Gastroesophageal sphincter (tissue), 4 donors: ENCODE measurements at regions not wholly inside any gene's neighbourhood (a gene's known extent, or its start where the extent isn't known, plus 50 kb on each side); places are given as distances from the start of the nearest gene placed in this dataset.

ENCODE experiments used
- ATAC-seq: fragments of 150-250 bp; one replicate; pipeline ENCODE4 v1.9.1; 2016; ENCODE audit warnings: mild to moderate bottlenecking, moderate library complexity
- H3K27ac ChIP-seq, 4 donors: fragments of 200-600 bp; sonication (generic) in 3 of 4; 1 replicate in 3 of 4; 2 replicates in 1 of 4; pipeline ENCODE4 v1.5.1; 2016 to 2019
- H3K27me3 ChIP-seq: fragments of 200-600 bp; sonication (generic); one replicate; pipeline ENCODE4 v1.5.1; 2019
- H3K36me3 ChIP-seq, 2 donors: fragments of 200-600 bp; sonication (generic); one replicate each; pipeline ENCODE4 v1.5.1; 2019; ENCODE audit warnings: control low read depth in 1 of 2
- H3K4me1 ChIP-seq, 3 donors: fragments of 200-600 bp; sonication (generic); 1 replicate in 2 of 3; 2 replicates in 1 of 3; pipeline ENCODE4 v1.5.1; 2016 to 2019; ENCODE audit warnings: control low read depth in 2 of 3
- H3K4me3 ChIP-seq, 2 donors: fragments of 200-600 bp; sonication (generic); one replicate each; pipeline ENCODE4 v1.5.1; 2019; ENCODE audit warnings: mild to moderate bottlenecking in 1 of 2, moderate library complexity in 1 of 2
- H3K9me3 ChIP-seq, 3 donors: fragments of 200-600 bp; sonication (generic); one replicate each; pipeline ENCODE4 v1.5.1; 2017 to 2019; ENCODE audit warnings: control low read depth in 2 of 3
- CTCF ChIP-seq, 4 experiments: fragments of 200-600 bp in 2 of 4; fragments of 450-650 bp in 2 of 4; sonication (generic) in 1 of 4; IDR thresholded peaks; one replicate each; pipeline ENCODE4 v1.5.1; 2017 to 2019; ENCODE audit warnings: antibody characterized with exemption in 4 of 4, mild to moderate bottlenecking in 2 of 4, moderate library complexity in 2 of 4
- EP300 ChIP-seq: sonication (generic); formaldehyde crosslinking; IDR thresholded peaks from one replicate; pipeline ENCODE4 v1.6.1; 2017; ENCODE audit warnings: antibody characterized with exemption, mild to moderate bottlenecking
- POLR2A ChIP-seq, 2 donors: fragments of 450-650 bp; IDR thresholded peaks; one replicate each; pipeline ENCODE4 v1.6.1; 2017; ENCODE audit warnings: antibody characterized with exemption in 2 of 2, mild to moderate bottlenecking in 2 of 2, moderate library complexity in 1 of 2
- POLR2AphosphoS5 ChIP-seq: sonication (generic); formaldehyde crosslinking; IDR thresholded peaks from one replicate; pipeline ENCODE4 v1.6.1; 2017; ENCODE audit warnings: antibody characterized with exemption
- WGBS, 2 donors: methylation state at CpG; one replicate each; pipeline ENCODE4 v1.1.5; 2018; ENCODE audit warnings: low coverage in 1 of 2; 5-methylcytosine and 5-hydroxymethylcytosine counted together

GRCh38 chr5:3077684-3078083 lies 326.2 kb upstream of the IRX2 start:
- H3K4me1 ChIP-seq = no peaks in the 10 kb centered on the region
- TF ChIP-seq CTCF (IDR thresholded peaks at IDR 0.05) = no peak
- TF ChIP-seq POLR2A (IDR thresholded peaks at IDR 0.05) = no peak
- TF ChIP-seq EP300 = no peak
- TF ChIP-seq POLR2AphosphoS5 = no peak
- H3K36me3 ChIP-seq = no peaks in the 10 kb centered on the region
- 56% methylated on average over 10 of the region's 10 CpGs; no CpG with 5 or more reads in 1 of the 2 donors for WGBS, 2 donors
- H3K4me3 ChIP-seq = no peak overlapping the region
- peaks cover 0 to 32% (median 0%) of the 10 kb centered on the region in 3 donors for H3K9me3 ChIP-seq
- peaks cover 11% of the 10 kb centered on the region for H3K27me3 ChIP-seq
- H3K27ac ChIP-seq = no peak overlapping the region
- no peak for ATAC-seq

DNA sequence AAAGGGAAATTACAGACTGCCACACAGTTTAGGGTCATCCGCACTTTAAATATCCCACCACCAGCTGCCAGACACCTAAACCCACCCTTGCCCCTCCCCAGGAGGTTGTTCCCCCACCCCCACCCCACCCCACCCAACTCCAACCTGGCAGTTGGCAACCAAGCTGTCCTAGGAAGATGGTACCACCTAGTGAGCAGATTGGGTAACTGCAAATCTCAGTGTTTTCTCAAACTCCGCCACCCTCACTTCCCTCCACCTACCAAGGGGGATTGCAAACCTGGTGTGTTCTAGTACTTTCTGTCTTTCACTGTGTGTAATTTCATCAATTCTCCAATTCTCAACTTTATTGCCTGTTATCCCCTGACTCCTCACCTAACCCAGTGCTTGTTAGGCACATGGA lies 323.8 kb upstream of the IRX2 start:
- TF ChIP-seq POLR2A (IDR thresholded peaks at IDR 0.05) (no peak), EP300 (no peak), CTCF (IDR thresholded peaks at IDR 0.05) (no peak), POLR2AphosphoS5 (no peak)
- WGBS, 2 donors = 86% methylated on average over 1 of the region's 2 CpGs
- H3K4me1 ChIP-seq = no peaks in the 10 kb centered on the region

GRCh38 chr5:3068401-3068800 lies 316.9 kb upstream of the IRX2 start:
- H3K27ac ChIP-seq = no peak overlapping the region
- 12 to 46% methylated on average over 3 to 5 of the region's 5 CpGs for WGBS, 2 donors
- no peaks in the 10 kb centered on the region for H3K27me3 ChIP-seq

More for the DNA sequence above, 323.8 kb upstream of the IRX2 start:
- no peak overlapping the region for H3K4me3 ChIP-seq
- peaks cover 0 to 54% (median 0%) of the 10 kb centered on the region in 3 donors for H3K9me3 ChIP-seq
- no peak for ATAC-seq
- no peaks in the 10 kb centered on the region for H3K36me3 ChIP-seq
- H3K27me3 ChIP-seq = peaks cover 9% of the 10 kb centered on the region
- H3K27ac ChIP-seq = no peak overlapping the region

DNA sequence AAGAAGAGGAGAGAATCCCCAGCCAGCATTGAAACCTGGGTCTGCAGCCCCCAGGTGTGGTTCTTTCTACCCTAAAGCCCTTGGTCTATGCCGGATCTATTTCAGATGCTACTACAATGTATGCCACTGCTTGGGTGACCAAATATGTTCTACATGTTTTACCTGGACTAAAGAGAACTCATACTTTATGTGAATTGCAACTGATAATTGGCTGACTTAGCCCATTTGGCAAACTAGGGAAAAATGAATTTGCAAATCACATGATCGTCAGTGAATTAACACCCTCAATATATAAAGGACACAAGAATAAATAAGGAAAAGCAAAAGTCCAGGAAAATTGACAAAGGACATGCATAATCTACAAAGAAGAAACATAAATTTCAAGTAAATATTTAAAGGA lies 308.8 kb upstream of the IRX2 start:
- 83 to 89% methylated on average over 2 of the region's 2 CpGs for WGBS, 2 donors
- no peak for TF ChIP-seq POLR2A (IDR thresholded peaks at IDR 0.05)
- no peak for TF ChIP-seq CTCF (IDR thresholded peaks at IDR 0.05)
- no peak for TF ChIP-seq EP300
- no peak for TF ChIP-seq POLR2AphosphoS5
- Histone ChIP-seq H3K27ac (no peak overlapping the region), H3K27me3 (peaks cover 33% of the 10 kb centered on the region), H3K9me3 (peaks cover 0 to 42% (median 0%) of the 10 kb centered on the region in 3 donors), H3K4me1 (no peaks in the 10 kb centered on the region), H3K4me3 (no peak overlapping the region), H3K36me3 (no peaks in the 10 kb centered on the region)
- ATAC-seq = no peak

More at GRCh38 chr5:3068401-3068800, 316.9 kb upstream of the IRX2 start:
- no peak for TF ChIP-seq CTCF (IDR thresholded peaks at IDR 0.05)
- TF ChIP-seq POLR2A (IDR thresholded peaks at IDR 0.05) = no peak
- TF ChIP-seq POLR2AphosphoS5 = no peak
- no peak for TF ChIP-seq EP300
- ATAC-seq = no peak
- H3K36me3 ChIP-seq = no peaks in the 10 kb centered on the region
- H3K4me3 ChIP-seq = no peak overlapping the region
- H3K4me1 ChIP-seq = no peaks in the 10 kb centered on the region
- H3K9me3 ChIP-seq = peaks cover 0 to 33% (median 0%) of the 10 kb centered on the region in 3 donors

GRCh38 chr5:3059488-3059887 lies 308.0 kb upstream of the IRX2 start:
- peaks cover 33% of the 10 kb centered on the region for H3K27me3 ChIP-seq
- no peak for ATAC-seq
- no peak overlapping the region for H3K4me3 ChIP-seq
- H3K36me3 ChIP-seq = no peaks in the 10 kb centered on the region
- WGBS, 2 donors = 44% methylated on average over 3 of the region's 9 CpGs; no CpG with 5 or more reads in 1 of the 2 donors
- H3K9me3 ChIP-seq = peaks cover 0 to 42% (median 0%) of the 10 kb centered on the region in 3 donors
- TF ChIP-seq EP300 = no peak
- TF ChIP-seq POLR2A (IDR thresholded peaks at IDR 0.05) = no peak
- no peak for TF ChIP-seq CTCF (IDR thresholded peaks at IDR 0.05)
- no peak for TF ChIP-seq POLR2AphosphoS5
- no peak overlapping the region for H3K27ac ChIP-seq
- H3K4me1 ChIP-seq = no peaks in the 10 kb centered on the region
